ENCODE measurements at regions not wholly inside any gene's neighbourhood (a gene's known extent, or its start where the extent isn't known, plus 50 kb on each side); places are given as distances from the start of the nearest gene placed in this dataset.

- TF ChIP-seq CTCF (IDR thresholded peaks at IDR 0.05 in 4 of 5, conservative IDR thresholded peaks at IDR 0.05 in 1 of 5) (no peak), POLR2A (IDR thresholded peaks at IDR 0.05) (no peak)
These were observed 725.9 kb upstream of the MDGA2 start for GRCh38 chr14:48401321-48401720.

All from gastrocnemius medialis (tissue), 4 donors.